Trophoblast cell (in vitro differentiated cells and primary cell): ENCODE measurements at regions not wholly inside any gene's neighbourhood (a gene's known extent, or its start where the extent isn't known, plus 50 kb on each side); places are given as distances from the start of the nearest gene placed in this dataset.
A peak's percentile ranks its signal among the peaks of the same experiment; 100 is the strongest.
"Not testable (repeated sequence)": the region's sequence is repeated elsewhere in the genome, so short reads cannot be mapped to it uniquely, and the experiment has no call there.

Experiments used
- DNase-seq, 2 donors: peaks; one replicate each; pipeline ENCODE4 v3.0.0-alpha.2; 2016
- H2AFZ ChIP-seq: 2 replicates; pipeline ENCODE4 v1.6.1; 2013; ENCODE audit warnings: low read length, moderate library complexity, mild to moderate bottlenecking; ENCODE audit not compliant: insufficient read depth, poor library complexity
- H2AK5ac ChIP-seq: 2 replicates; pipeline ENCODE4 v1.6.1; 2013; ENCODE audit warnings: mild to moderate bottlenecking, low read length
- H2BK120ac ChIP-seq: 2 replicates; pipeline ENCODE4 v1.6.1; 2013; ENCODE audit warnings: low read length, mild to moderate bottlenecking, moderate library complexity; ENCODE audit not compliant: insufficient read depth, poor library complexity
- H2BK12ac ChIP-seq: 2 replicates; pipeline ENCODE4 v1.6.1; 2013; ENCODE audit warnings: mild to moderate bottlenecking, low read length, moderate library complexity
- H2BK5ac ChIP-seq: 2 replicates; pipeline ENCODE4 v1.6.1; 2013; ENCODE audit warnings: low read length, low read depth, moderate library complexity, mild to moderate bottlenecking; ENCODE audit not compliant: poor library complexity
- H3K14ac ChIP-seq: 2 replicates; pipeline ENCODE4 v1.6.1; 2013; ENCODE audit warnings: mild to moderate bottlenecking, low read length
- H3K18ac ChIP-seq: 2 replicates; pipeline ENCODE4 v1.6.1; 2013; ENCODE audit warnings: mild to moderate bottlenecking, low read length
- H3K23ac ChIP-seq: 2 replicates; pipeline ENCODE4 v1.6.1; 2013; ENCODE audit warnings: low read length
- H3K27ac ChIP-seq: 2 replicates; pipeline ENCODE4 v1.5.1; 2013; ENCODE audit warnings: low read depth, mild to moderate bottlenecking, inconsistent platforms, low read length, moderate library complexity
- H3K27me3 ChIP-seq: 2 replicates; pipeline ENCODE4 v1.6.1; 2013; ENCODE audit warnings: inconsistent platforms, mild to moderate bottlenecking, low read length, moderate library complexity; ENCODE audit not compliant: insufficient read depth
- H3K36me3 ChIP-seq, 2 experiments: 1 replicate in 1 of 2; 2 replicates in 1 of 2; pipeline ENCODE4 v1.6.1; 2013; ENCODE audit warnings: low read length in 2 of 2, mild to moderate bottlenecking in 2 of 2, moderate library complexity in 1 of 2; ENCODE audit not compliant: insufficient read depth in 2 of 2, control insufficient read depth in 1 of 2
- H3K4ac ChIP-seq: 2 replicates; pipeline ENCODE4 v1.6.1; 2013; ENCODE audit warnings: low read depth, mild to moderate bottlenecking, low read length, moderate library complexity
- H3K4me1 ChIP-seq, 2 experiments: 1 replicate in 1 of 2; 2 replicates in 1 of 2; pipeline ENCODE4 v1.6.1; 2013; ENCODE audit warnings: low read length in 2 of 2, mild to moderate bottlenecking in 2 of 2, moderate library complexity in 1 of 2; ENCODE audit not compliant: insufficient read depth in 2 of 2, control insufficient read depth in 1 of 2
- H3K4me2 ChIP-seq: 2 replicates; pipeline ENCODE4 v1.6.1; 2013; ENCODE audit warnings: inconsistent platforms, mild to moderate bottlenecking, low read length, moderate library complexity
- H3K4me3 ChIP-seq: 2 replicates; pipeline ENCODE4 v1.5.1; 2013; ENCODE audit warnings: mild to moderate bottlenecking, low read depth, low read length, inconsistent platforms
- H3K79me1 ChIP-seq: one replicate; pipeline ENCODE4 v1.6.1; 2013; ENCODE audit warnings: low read length
- H3K79me2 ChIP-seq: 2 replicates; pipeline ENCODE4 v1.6.1; 2013; ENCODE audit warnings: low read length, mild to moderate bottlenecking; ENCODE audit not compliant: control insufficient read depth, insufficient read depth, poor library complexity
- H3K9ac ChIP-seq: 2 replicates; pipeline ENCODE4 v1.6.1; 2013; ENCODE audit warnings: mild to moderate bottlenecking, low read length
- H3K9me3 ChIP-seq: 2 replicates; pipeline ENCODE4 v1.6.1; 2013; ENCODE audit warnings: low read depth, mild to moderate bottlenecking, control low read depth, inconsistent platforms, low read length; ENCODE audit not compliant: insufficient read depth
- H4K12ac ChIP-seq: 2 replicates; pipeline ENCODE4 v1.6.1; 2013; ENCODE audit warnings: low read depth, mild to moderate bottlenecking, low read length, moderate library complexity
- H4K8ac ChIP-seq: 2 replicates; pipeline ENCODE4 v1.6.1; 2013; ENCODE audit warnings: low read depth, mild to moderate bottlenecking, low read length, moderate library complexity
- H4K91ac ChIP-seq: one replicate; pipeline ENCODE4 v1.6.1; 2013; ENCODE audit warnings: low read depth, mild to moderate bottlenecking, low read length, moderate library complexity
- WGBS: extraction: QIAGEN DNeasy Blood & Tissue Kit; methylation state at CpG from one replicate; pipeline ENCODE4 v1.1.7; 2013; ENCODE audit warnings: missing lambda C conversion rate; ENCODE audit not compliant: insufficient read length, insufficient coverage; ENCODE audit errors: extremely low coverage; 5-methylcytosine and 5-hydroxymethylcytosine counted together

DNA sequence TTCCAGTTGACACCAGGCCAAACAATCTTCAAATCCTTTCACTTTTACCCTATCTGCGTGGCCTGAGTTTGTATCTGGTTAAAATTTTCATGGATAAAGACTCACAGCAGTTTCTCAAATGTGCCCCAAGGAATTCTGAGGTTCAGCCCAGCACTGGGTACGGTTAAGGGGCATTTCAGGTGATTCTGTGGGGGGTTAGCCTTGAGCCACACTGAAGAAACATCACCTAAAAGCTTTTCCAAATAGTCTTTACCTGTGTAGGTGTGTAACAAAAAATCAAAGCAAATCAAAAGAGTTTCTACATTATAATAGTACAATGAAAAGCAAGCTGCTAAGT lies 83.8 kb upstream of the DNAJC1 start:
- WGBS: no CpG with 5 or more reads among the region's 2 CpGs
- H4K8ac ChIP-seq: no peak overlapping the region
- H4K12ac ChIP-seq: no peak overlapping the region
- no peaks in the 10 kb centered on the region for H3K9me3 ChIP-seq
- peak overlapping the region; percentile 58 for H2BK12ac ChIP-seq
- no peak overlapping the region for H2AFZ ChIP-seq
- no peak overlapping the region for H4K91ac ChIP-seq
- no peaks in the 10 kb centered on the region for H3K27me3 ChIP-seq
- H3K79me1 ChIP-seq: no peaks in the 10 kb centered on the region
- no peak for DNase-seq
- no peak overlapping the region for H3K4me2 ChIP-seq
- H3K4ac ChIP-seq: no peak overlapping the region
- H3K14ac ChIP-seq: no peak overlapping the region
- peak overlapping the region; percentile 54 for H2AK5ac ChIP-seq
- H3K23ac ChIP-seq: no peak overlapping the region
- H3K18ac ChIP-seq: no peak overlapping the region
- no peaks in the 10 kb centered on the region for H3K36me3 ChIP-seq
- no peak overlapping the region for H2BK5ac ChIP-seq
- H3K79me2 ChIP-seq: no peaks in the 10 kb centered on the region
- H3K27ac ChIP-seq: peak overlapping the region; percentile 17
- no peak overlapping the region for H3K4me3 ChIP-seq
- H3K9ac ChIP-seq: no peak overlapping the region
- peaks cover 2% of the 10 kb centered on the region in 2 experiments for H3K4me1 ChIP-seq
- peak overlapping the region; percentile 66 for H2BK120ac ChIP-seq

DNA sequence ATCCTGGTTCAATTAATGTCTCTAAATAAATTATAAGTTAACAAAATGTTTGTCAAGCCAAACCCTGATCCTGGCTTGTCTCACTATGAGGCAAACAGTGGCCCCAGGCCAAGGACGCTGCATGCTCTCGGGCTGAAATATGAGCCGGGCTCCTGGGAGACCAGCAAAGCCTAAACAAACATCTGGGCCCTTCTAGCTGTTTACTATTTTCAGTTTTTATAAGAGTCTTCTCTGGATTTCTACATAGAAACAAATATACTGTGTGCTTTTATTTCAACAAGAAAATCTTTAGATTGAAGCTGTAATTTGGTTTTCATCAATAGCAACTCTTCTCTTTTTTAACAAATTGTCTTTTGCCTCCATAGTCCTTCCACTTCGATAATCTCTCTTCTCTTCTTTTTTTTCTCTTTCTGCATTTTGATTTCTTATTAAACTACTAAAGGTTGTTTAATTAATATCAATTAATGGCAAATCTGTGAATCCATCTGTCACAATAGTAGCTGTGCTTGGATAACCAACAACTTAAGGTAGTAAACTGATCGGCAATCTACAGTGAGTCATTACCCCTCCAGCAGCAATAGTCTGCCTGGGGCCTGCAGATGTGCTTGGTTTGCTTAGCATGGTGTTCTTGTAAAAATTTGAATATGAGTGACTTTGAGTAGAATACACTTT lies 83.3 kb upstream of the DNAJC1 start:
- H3K9ac ChIP-seq: no peak overlapping the region
- WGBS: no CpG with 5 or more reads among the region's 5 CpGs
- H2BK12ac ChIP-seq: no peak overlapping the region
- no peak overlapping the region for H3K14ac ChIP-seq
- no peaks in the 10 kb centered on the region for H3K79me2 ChIP-seq
- no peak overlapping the region for H4K12ac ChIP-seq
- H3K23ac ChIP-seq: no peak overlapping the region
- no peaks in the 10 kb centered on the region for H3K9me3 ChIP-seq
- no peaks in the 10 kb centered on the region for H3K36me3 ChIP-seq
- H3K4me1 ChIP-seq: peaks cover 2% of the 10 kb centered on the region in 2 experiments
- no peak overlapping the region for H2BK120ac ChIP-seq
- no peaks in the 10 kb centered on the region for H3K27me3 ChIP-seq
- H2BK5ac ChIP-seq: no peak overlapping the region
- no peak overlapping the region for H3K18ac ChIP-seq
- H3K4ac ChIP-seq: no peak overlapping the region
- H4K8ac ChIP-seq: no peak overlapping the region
- H2AFZ ChIP-seq: no peak overlapping the region
- H3K79me1 ChIP-seq: no peaks in the 10 kb centered on the region
- H2AK5ac ChIP-seq: no peak overlapping the region
- no peak overlapping the region for H3K4me3 ChIP-seq
- no peak overlapping the region for H3K4me2 ChIP-seq
- peak; percentile 75 to 83 for DNase-seq
- H4K91ac ChIP-seq: no peak overlapping the region
- H3K27ac ChIP-seq: peak overlapping the region; percentile 17

DNA sequence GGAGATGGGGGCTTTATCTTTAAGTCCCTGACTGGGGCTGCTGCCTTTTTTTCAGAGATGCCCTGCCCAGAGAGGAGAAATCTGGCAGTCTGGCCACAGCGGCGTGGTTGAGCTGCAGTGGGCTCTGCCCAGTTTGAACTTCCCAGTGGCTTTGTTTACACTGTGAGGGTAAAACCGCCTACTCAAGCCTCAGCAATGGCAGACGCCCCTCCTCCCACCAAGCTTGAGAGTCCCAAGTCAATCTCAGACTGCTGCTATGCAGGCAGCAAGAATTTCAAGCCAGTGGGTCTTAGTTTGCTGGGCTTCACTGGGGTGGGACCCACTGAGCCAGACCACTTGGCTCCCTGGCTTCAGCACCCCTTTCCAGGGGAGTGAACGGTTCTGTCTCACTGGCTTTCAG lies 76.4 kb upstream of the DNAJC1 start:
- not testable (repeated sequence) for H3K36me3 ChIP-seq, H3K14ac ChIP-seq, H3K4me1 ChIP-seq, H3K18ac ChIP-seq, H2BK120ac ChIP-seq, DNase-seq, H3K4ac ChIP-seq, H3K79me2 ChIP-seq, H3K27me3 ChIP-seq, H2BK12ac ChIP-seq, H3K27ac ChIP-seq, H2BK5ac ChIP-seq, H2AFZ ChIP-seq, H3K4me2 ChIP-seq, H2AK5ac ChIP-seq, H3K9ac ChIP-seq, H4K91ac ChIP-seq, H3K9me3 ChIP-seq, H3K79me1 ChIP-seq, H4K12ac ChIP-seq, H4K8ac ChIP-seq, H3K23ac ChIP-seq, H3K4me3 ChIP-seq
- WGBS: no CpG with 5 or more reads among the region's 5 CpGs

DNA sequence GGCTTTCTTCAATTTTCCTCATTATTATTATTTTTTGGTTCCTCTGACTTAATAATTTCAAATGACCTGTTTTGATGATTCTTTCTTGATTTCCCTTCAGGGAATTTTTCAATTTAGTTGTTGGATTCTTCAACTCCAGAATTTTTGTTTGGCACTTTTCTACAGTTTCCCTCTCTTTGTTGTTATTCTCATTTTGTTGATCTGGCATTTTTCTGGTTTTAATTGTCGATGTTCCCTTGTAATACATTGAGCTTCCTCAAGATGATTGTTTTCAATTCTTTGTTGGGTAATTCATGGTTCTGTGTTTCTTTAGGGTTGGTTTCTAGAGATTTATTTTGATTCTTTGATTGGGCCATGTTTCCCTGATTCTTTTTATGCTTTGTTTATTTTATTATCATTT lies 67.8 kb upstream of the DNAJC1 start:
- Histone ChIP-seq H3K4me1 (no peaks in the 10 kb centered on the region), H2BK12ac (no peak overlapping the region), H3K4ac (no peak overlapping the region), H3K27ac (no peak overlapping the region), H2BK5ac (no peak overlapping the region), H3K14ac (no peak overlapping the region), H3K9me3 (peaks cover 2% of the 10 kb centered on the region), H3K9ac (no peak overlapping the region), H2AK5ac (no peak overlapping the region), H3K27me3 (no peaks in the 10 kb centered on the region), H3K23ac (no peak overlapping the region), H4K8ac (no peak overlapping the region), H2BK120ac (no peak overlapping the region), H4K12ac (no peak overlapping the region), H3K4me2 (no peak overlapping the region), H3K79me1 (no peaks in the 10 kb centered on the region), H3K36me3 (peaks cover 0 to 2% of the 10 kb centered on the region in 2 experiments), H3K79me2 (no peaks in the 10 kb centered on the region), H3K4me3 (no peak overlapping the region), H4K91ac (no peak overlapping the region), H2AFZ (no peak overlapping the region), H3K18ac (no peak overlapping the region)
- DNase-seq: no peak
- WGBS: no CpG with 5 or more reads among the region's 1 CpG
